SK-N-MC (cell line): ENCODE measurements at regions not wholly inside any gene's neighbourhood (a gene's known extent, or its start where the extent isn't known, plus 50 kb on each side); places are given as distances from the start of the nearest gene placed in this dataset.

Experiments used
- DNase-seq: peaks from one replicate; pipeline ENCODE4 v3.0.0-alpha.2; 2011; ENCODE audit warnings: low read depth, low spot score
- H3K27ac ChIP-seq: fragments of 200-600 bp; sonication (generic); 2 replicates; pipeline ENCODE4 v1.5.1; 2016; ENCODE audit warnings: mixed run types
- H3K36me3 ChIP-seq: fragments of 200-600 bp; sonication (generic); 2 replicates; pipeline ENCODE4 v1.6.1; 2017; ENCODE audit warnings: antibody characterized with exemption, low read length, mixed read lengths; ENCODE audit not compliant: insufficient read depth
- H3K4me3 ChIP-seq: fragments of 200-600 bp; sonication (generic); 2 replicates; pipeline ENCODE4 v1.5.1; 2016
- H3K9ac ChIP-seq: fragments of 200-600 bp; sonication (generic); 2 replicates; pipeline ENCODE4 v1.8.0; 2017; ENCODE audit warnings: mixed run types, mixed read lengths; ENCODE audit not compliant: insufficient read length
- H3K9me3 ChIP-seq: fragments of 200-600 bp; sonication (generic); 2 replicates; pipeline ENCODE4 v1.6.1; 2017; ENCODE audit warnings: low read depth, mild to moderate bottlenecking, antibody characterized with exemption, low read length, moderate library complexity, mixed read lengths
- EZH2 ChIP-seq: fragments of 200-600 bp; sonication (generic); IDR thresholded peaks from one replicate; pipeline ENCODE4 v1.6.1; 2017; ENCODE audit warnings: antibody characterized with exemption
- FOXP2 ChIP-seq: optimal IDR thresholded peaks from 2 replicates; pipeline ENCODE3; 2011; ENCODE audit warnings: mild to moderate bottlenecking, moderate library complexity; ENCODE audit not compliant: insufficient read depth; ENCODE audit errors: extremely low read length, control extremely low read depth
- POLR2AphosphoS5 ChIP-seq: IDR thresholded peaks from 2 replicates; pipeline ENCODE4 v1.6.1; 2012; ENCODE audit warnings: mild to moderate bottlenecking, low read depth, low read length, borderline replicate concordance

- Histone ChIP-seq H3K9me3 (no peaks in the 10 kb centered on the region), H3K36me3 (no peaks in the 10 kb centered on the region), H3K27ac (no peak overlapping the region), H3K4me3 (no peak overlapping the region), H3K9ac (no peak overlapping the region)
- no peak for TF ChIP-seq FOXP2
- TF ChIP-seq POLR2AphosphoS5, result no peak
- TF ChIP-seq EZH2, result no peak
- DNase-seq, result no peak
These were observed 118.2 kb upstream of the PROK2 start for GRCh38 chr3:71903112-71903495.

- no peak for DNase-seq
- no peaks in the 10 kb centered on the region for H3K36me3 ChIP-seq
- no peak overlapping the region for H3K9ac ChIP-seq
- H3K27ac ChIP-seq, result no peak overlapping the region
- TF ChIP-seq FOXP2 (no peak), EZH2 (no peak), POLR2AphosphoS5 (no peak)
- H3K4me3 ChIP-seq, result no peak overlapping the region
- H3K9me3 ChIP-seq, result no peaks in the 10 kb centered on the region
These were observed 117.5 kb upstream of the PROK2 start for GRCh38 chr3:71902258-71903111.

GRCh38 chr3:71901645-71902044, 116.7 kb upstream of the PROK2 start:
- DNase-seq, result no peak
- Histone ChIP-seq H3K36me3 (no peaks in the 10 kb centered on the region), H3K9me3 (no peaks in the 10 kb centered on the region), H3K27ac (no peak overlapping the region), H3K9ac (no peak overlapping the region), H3K4me3 (no peak overlapping the region)
- TF ChIP-seq EZH2 (no peak), POLR2AphosphoS5 (no peak), FOXP2 (no peak)

GRCh38 chr3:71900057-71900456, 115.1 kb upstream of the PROK2 start:
- no peak for DNase-seq
- TF ChIP-seq EZH2, result no peak
- no peak for TF ChIP-seq FOXP2
- TF ChIP-seq POLR2AphosphoS5, result no peak
- no peaks in the 10 kb centered on the region for H3K36me3 ChIP-seq
- H3K9me3 ChIP-seq, result no peaks in the 10 kb centered on the region
- H3K27ac ChIP-seq, result no peak overlapping the region
- no peak overlapping the region for H3K4me3 ChIP-seq
- no peak overlapping the region for H3K9ac ChIP-seq

GRCh38 chr3:71896751-71897150, 111.8 kb upstream of the PROK2 start:
- no peak overlapping the region for H3K27ac ChIP-seq
- TF ChIP-seq FOXP2 (no peak), POLR2AphosphoS5 (no peak), EZH2 (no peak)
- H3K9ac ChIP-seq, result no peak overlapping the region
- no peaks in the 10 kb centered on the region for H3K36me3 ChIP-seq
- no peaks in the 10 kb centered on the region for H3K9me3 ChIP-seq
- no peak overlapping the region for H3K4me3 ChIP-seq
- no peak for DNase-seq

GRCh38 chr3:71893702-71894479, 108.9 kb upstream of the PROK2 start:
- H3K9me3 ChIP-seq, result no peaks in the 10 kb centered on the region
- H3K27ac ChIP-seq, result no peak overlapping the region
- DNase-seq, result no peak
- H3K4me3 ChIP-seq, result no peak overlapping the region
- TF ChIP-seq POLR2AphosphoS5 (no peak), EZH2 (no peak), FOXP2 (no peak)
- H3K36me3 ChIP-seq, result no peaks in the 10 kb centered on the region
- H3K9ac ChIP-seq, result no peak overlapping the region

GRCh38 chr3:71893122-71893521, 108.2 kb upstream of the PROK2 start:
- no peaks in the 10 kb centered on the region for H3K36me3 ChIP-seq
- H3K4me3 ChIP-seq, result no peak overlapping the region
- TF ChIP-seq POLR2AphosphoS5, result no peak
- no peak for TF ChIP-seq FOXP2
- no peak for TF ChIP-seq EZH2
- H3K27ac ChIP-seq, result no peak overlapping the region
- no peak for DNase-seq
- no peak overlapping the region for H3K9ac ChIP-seq
- no peaks in the 10 kb centered on the region for H3K9me3 ChIP-seq

GRCh38 chr3:71891483-71891882, 106.5 kb upstream of the PROK2 start:
- no peak overlapping the region for H3K9ac ChIP-seq
- H3K36me3 ChIP-seq, result no peaks in the 10 kb centered on the region
- H3K4me3 ChIP-seq, result no peak overlapping the region
- no peak for DNase-seq
- TF ChIP-seq POLR2AphosphoS5 (no peak), FOXP2 (no peak), EZH2 (no peak)
- no peaks in the 10 kb centered on the region for H3K9me3 ChIP-seq
- H3K27ac ChIP-seq, result no peak overlapping the region
